HG03354 (cell line): ENCODE measurements at regions not wholly inside any gene's neighbourhood (a gene's known extent, or its start where the extent isn't known, plus 50 kb on each side); places are given as distances from the start of the nearest gene placed in this dataset.
"Not testable (repeated sequence)": the region's sequence is repeated elsewhere in the genome, so short reads cannot be mapped to it uniquely, and the experiment has no call there.

Experiments used
- ATAC-seq: cut with Tn5 transposase; IDR thresholded peaks from one replicate; pipeline ENCODE4 v1.9.1; 2021; ENCODE audit warnings: mild to moderate bottlenecking; ENCODE audit not compliant: unreplicated experiment, poor library complexity, severe bottlenecking

- no peak for ATAC-seq
These were observed 242.7 kb upstream of the DDX18 start for GRCh38 chr2:117571590-117572349.

- ATAC-seq: no peak
These were observed 227.2 kb upstream of the DDX18 start for GRCh38 chr2:117587310-117587709.

- ATAC-seq: no peak
These were observed 211.4 kb upstream of the DDX18 start for GRCh38 chr2:117603060-117603459.

- ATAC-seq: no peak
These were observed 210.9 kb upstream of the DDX18 start for GRCh38 chr2:117603567-117603966.

- no peak for ATAC-seq
These were observed 207.3 kb upstream of the DDX18 start for GRCh38 chr2:117607202-117607601.

GRCh38 chr2:117613101-117613500 lies 201.4 kb upstream of the DDX18 start:
- no peak for ATAC-seq

- no peak for ATAC-seq
These were observed 200.2 kb upstream of the DDX18 start for GRCh38 chr2:117614296-117614695.

- no peak for ATAC-seq
These were observed 199.5 kb upstream of the DDX18 start for GRCh38 chr2:117614823-117615534.

- ATAC-seq: no peak
These were observed 195.9 kb upstream of the DDX18 start for GRCh38 chr2:117618607-117619006.

GRCh38 chr2:117621326-117621725 lies 193.2 kb upstream of the DDX18 start:
- ATAC-seq: no peak

GRCh38 chr2:117623175-117623574 lies 191.3 kb upstream of the DDX18 start:
- not testable (repeated sequence) for ATAC-seq

- no peak for ATAC-seq
These were observed 183.1 kb upstream of the DDX18 start for GRCh38 chr2:117631152-117631945.

GRCh38 chr2:117635481-117635880 lies 179.0 kb upstream of the DDX18 start:
- no peak for ATAC-seq

GRCh38 chr2:117639401-117639800 lies 175.1 kb upstream of the DDX18 start:
- no peak for ATAC-seq

- ATAC-seq: no peak
These were observed 170.1 kb upstream of the DDX18 start for GRCh38 chr2:117644403-117644802.

GRCh38 chr2:117645458-117645857 lies 169.0 kb upstream of the DDX18 start:
- ATAC-seq: no peak

- ATAC-seq: no peak
These were observed 168.4 kb upstream of the DDX18 start for GRCh38 chr2:117646099-117646498.

- ATAC-seq: no peak
These were observed 167.6 kb upstream of the DDX18 start for GRCh38 chr2:117646872-117647271.

GRCh38 chr2:117656546-117656945 lies 157.9 kb upstream of the DDX18 start:
- ATAC-seq: no peak

GRCh38 chr2:117661619-117662018 lies 152.9 kb upstream of the DDX18 start:
- ATAC-seq: no peak

GRCh38 chr2:117674172-117674571 lies 140.3 kb upstream of the DDX18 start:
- ATAC-seq: no peak
